Gastroesophageal sphincter (tissue), 4 donors: ENCODE measurements at regions not wholly inside any gene's neighbourhood (a gene's known extent, or its start where the extent isn't known, plus 50 kb on each side); places are given as distances from the start of the nearest gene placed in this dataset.
A peak's percentile ranks its signal among the peaks of the same experiment; 100 is the strongest.

ENCODE experiments used
- ATAC-seq: fragments of 150-250 bp; one replicate; pipeline ENCODE4 v1.9.1; 2016; ENCODE audit warnings: mild to moderate bottlenecking, moderate library complexity
- H3K27ac ChIP-seq, 4 donors: fragments of 200-600 bp; sonication (generic) in 3 of 4; 1 replicate in 3 of 4; 2 replicates in 1 of 4; pipeline ENCODE4 v1.5.1; 2016 to 2019
- H3K27me3 ChIP-seq: fragments of 200-600 bp; sonication (generic); one replicate; pipeline ENCODE4 v1.5.1; 2019
- H3K36me3 ChIP-seq, 2 donors: fragments of 200-600 bp; sonication (generic); one replicate each; pipeline ENCODE4 v1.5.1; 2019; ENCODE audit warnings: control low read depth in 1 of 2
- H3K4me1 ChIP-seq, 3 donors: fragments of 200-600 bp; sonication (generic); 1 replicate in 2 of 3; 2 replicates in 1 of 3; pipeline ENCODE4 v1.5.1; 2016 to 2019; ENCODE audit warnings: control low read depth in 2 of 3
- H3K4me3 ChIP-seq, 2 donors: fragments of 200-600 bp; sonication (generic); one replicate each; pipeline ENCODE4 v1.5.1; 2019; ENCODE audit warnings: mild to moderate bottlenecking in 1 of 2, moderate library complexity in 1 of 2
- H3K9me3 ChIP-seq, 3 donors: fragments of 200-600 bp; sonication (generic); one replicate each; pipeline ENCODE4 v1.5.1; 2017 to 2019; ENCODE audit warnings: control low read depth in 2 of 3
- EP300 ChIP-seq: sonication (generic); formaldehyde crosslinking; IDR thresholded peaks from one replicate; pipeline ENCODE4 v1.6.1; 2017; ENCODE audit warnings: antibody characterized with exemption, mild to moderate bottlenecking
- POLR2A ChIP-seq, 2 donors: fragments of 450-650 bp; IDR thresholded peaks; one replicate each; pipeline ENCODE4 v1.6.1; 2017; ENCODE audit warnings: antibody characterized with exemption in 2 of 2, mild to moderate bottlenecking in 2 of 2, moderate library complexity in 1 of 2
- POLR2AphosphoS5 ChIP-seq: sonication (generic); formaldehyde crosslinking; IDR thresholded peaks from one replicate; pipeline ENCODE4 v1.6.1; 2017; ENCODE audit warnings: antibody characterized with exemption
- WGBS, 2 donors: methylation state at CpG; one replicate each; pipeline ENCODE4 v1.1.5; 2018; ENCODE audit warnings: low coverage in 1 of 2; 5-methylcytosine and 5-hydroxymethylcytosine counted together
- TF ChIP-seq, protein P1 (sequence below), 4 experiments: fragments of 200-600 bp in 2 of 4; fragments of 450-650 bp in 2 of 4; sonication (generic) in 1 of 4; IDR thresholded peaks; one replicate each; pipeline ENCODE4 v1.5.1; 2017 to 2019; ENCODE audit warnings: antibody characterized with exemption in 4 of 4, mild to moderate bottlenecking in 2 of 4, moderate library complexity in 2 of 4

DNA sequence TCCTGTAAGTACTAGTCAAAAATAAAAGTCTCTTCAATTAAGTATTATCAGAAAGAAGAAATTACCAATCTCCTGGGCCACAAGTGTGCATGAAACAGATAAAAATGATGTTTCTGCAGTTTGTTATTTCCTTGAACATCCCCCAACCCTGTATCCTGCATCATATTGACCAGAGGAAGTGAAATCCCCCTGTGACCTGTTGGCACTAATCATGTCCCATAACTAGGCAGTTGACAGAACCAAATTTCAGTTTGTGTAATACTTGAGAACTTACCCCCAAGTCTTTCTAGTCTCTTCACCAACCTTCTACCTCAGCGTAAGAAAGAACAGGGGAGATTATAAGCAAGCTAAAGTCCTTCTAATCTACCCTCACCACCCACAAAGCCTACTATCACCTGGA, 368.2 kb upstream of the PDE4D start:
- H3K27ac ChIP-seq, result no peak overlapping the region
- ATAC-seq, result no peak
- H3K27me3 ChIP-seq, result no peaks in the 10 kb centered on the region

DNA sequence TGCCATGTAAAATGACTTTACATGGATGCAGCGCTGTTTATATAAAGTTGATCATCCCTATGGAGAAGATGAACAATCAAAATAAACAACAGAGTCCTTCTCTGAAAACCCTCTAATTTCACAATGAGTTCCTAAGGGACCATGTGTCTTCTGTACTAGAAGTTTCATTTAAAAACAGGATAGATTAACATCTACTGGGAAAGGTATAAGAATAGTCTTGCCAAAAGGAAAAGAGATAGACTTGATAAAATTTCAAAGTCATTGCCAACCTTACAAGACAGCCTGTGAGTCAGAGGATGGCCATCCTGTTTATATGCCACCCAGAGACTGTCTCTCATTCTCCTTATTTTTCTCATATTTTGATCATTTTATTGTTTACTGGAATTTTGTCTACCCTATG, 367.1 kb upstream of the PDE4D start:
- Histone ChIP-seq H3K27me3 (no peaks in the 10 kb centered on the region), H3K4me3 (no peak overlapping the region), H3K27ac (no peak overlapping the region), H3K36me3 (no peaks in the 10 kb centered on the region), H3K9me3 (no peaks in the 10 kb centered on the region), H3K4me1 (no peaks in the 10 kb centered on the region)
- TF ChIP-seq, protein P1, sequence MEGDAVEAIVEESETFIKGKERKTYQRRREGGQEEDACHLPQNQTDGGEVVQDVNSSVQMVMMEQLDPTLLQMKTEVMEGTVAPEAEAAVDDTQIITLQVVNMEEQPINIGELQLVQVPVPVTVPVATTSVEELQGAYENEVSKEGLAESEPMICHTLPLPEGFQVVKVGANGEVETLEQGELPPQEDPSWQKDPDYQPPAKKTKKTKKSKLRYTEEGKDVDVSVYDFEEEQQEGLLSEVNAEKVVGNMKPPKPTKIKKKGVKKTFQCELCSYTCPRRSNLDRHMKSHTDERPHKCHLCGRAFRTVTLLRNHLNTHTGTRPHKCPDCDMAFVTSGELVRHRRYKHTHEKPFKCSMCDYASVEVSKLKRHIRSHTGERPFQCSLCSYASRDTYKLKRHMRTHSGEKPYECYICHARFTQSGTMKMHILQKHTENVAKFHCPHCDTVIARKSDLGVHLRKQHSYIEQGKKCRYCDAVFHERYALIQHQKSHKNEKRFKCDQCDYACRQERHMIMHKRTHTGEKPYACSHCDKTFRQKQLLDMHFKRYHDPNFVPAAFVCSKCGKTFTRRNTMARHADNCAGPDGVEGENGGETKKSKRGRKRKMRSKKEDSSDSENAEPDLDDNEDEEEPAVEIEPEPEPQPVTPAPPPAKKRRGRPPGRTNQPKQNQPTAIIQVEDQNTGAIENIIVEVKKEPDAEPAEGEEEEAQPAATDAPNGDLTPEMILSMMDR (IDR thresholded peaks at IDR 0.05), result no peak
- TF ChIP-seq POLR2AphosphoS5 (no peak), EP300 (no peak), POLR2A (IDR thresholded peaks at IDR 0.05) (no peak)
- no peak for ATAC-seq
- WGBS, 2 donors, result 90 to 100% methylated on average over 1 of the region's 1 CpG

More for the DNA sequence above, 368.2 kb upstream of the PDE4D start:
- no peak for TF ChIP-seq EP300
- TF ChIP-seq, protein P1 (IDR thresholded peaks at IDR 0.05), result no peak
- TF ChIP-seq POLR2AphosphoS5, result no peak
- TF ChIP-seq POLR2A (IDR thresholded peaks at IDR 0.05), result no peak
- no peak overlapping the region for H3K4me3 ChIP-seq
- H3K4me1 ChIP-seq, result no peaks in the 10 kb centered on the region
- H3K9me3 ChIP-seq, result no peaks in the 10 kb centered on the region
- 100% methylated on average over 1 of the region's 1 CpG for WGBS, 2 donors
- H3K36me3 ChIP-seq, result no peaks in the 10 kb centered on the region

DNA sequence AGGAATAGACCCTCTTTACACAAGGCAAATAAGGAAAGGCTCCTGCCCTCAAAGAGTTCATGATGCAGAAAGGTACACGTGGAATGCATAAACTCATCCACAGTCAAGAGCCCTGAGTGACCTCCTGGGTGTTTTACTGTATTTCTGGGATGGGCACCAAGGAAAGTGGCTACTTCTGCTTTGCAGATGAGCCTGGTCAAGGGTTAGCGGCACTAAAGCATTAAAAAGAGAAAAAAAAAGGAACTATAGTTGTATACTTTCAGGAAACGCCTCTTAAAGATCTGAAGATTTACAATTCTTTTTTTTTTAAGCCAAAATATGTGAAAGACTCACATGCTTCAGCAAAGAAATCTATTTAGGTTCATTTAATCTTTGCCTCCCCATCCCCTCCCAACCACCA, 366.2 kb upstream of the PDE4D start:
- WGBS, 2 donors, result 71 to 75% methylated on average over 3 of the region's 3 CpGs
- peak; percentile 41 for ATAC-seq

DNA sequence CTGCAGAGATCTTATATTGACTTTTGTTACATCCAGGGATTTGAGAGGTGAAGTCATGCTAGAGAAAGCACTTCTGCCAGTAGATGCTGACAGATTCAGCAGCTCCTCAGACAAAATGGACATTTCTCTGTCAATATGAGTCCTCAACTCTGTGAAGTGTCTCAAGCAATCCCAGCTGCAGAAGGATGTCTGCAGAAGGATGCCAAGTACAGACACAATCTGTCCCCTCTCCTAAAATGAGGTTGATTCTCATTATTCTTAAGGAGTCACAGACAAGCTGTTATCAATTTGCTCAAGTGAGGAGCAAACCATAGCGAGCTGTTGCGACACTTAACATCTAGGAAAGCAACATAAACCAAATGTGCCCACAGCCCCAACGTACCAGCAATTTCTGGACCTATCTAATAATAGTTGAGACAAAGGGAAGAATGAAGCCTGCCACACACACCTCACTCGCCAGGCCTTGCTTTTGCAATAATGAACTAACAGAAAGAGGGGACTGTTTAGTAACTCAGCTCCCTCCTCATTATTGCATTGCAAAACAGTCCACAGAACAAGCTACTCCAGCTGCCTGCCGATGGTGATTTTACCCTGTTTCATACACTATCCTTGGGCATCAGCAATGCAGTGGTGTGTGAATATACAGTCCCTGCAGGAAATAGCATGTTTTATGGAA, 364.2 kb upstream of the PDE4D start:
- WGBS, 2 donors, result 69 to 76% methylated on average over 4 of the region's 5 CpGs
- no peak for TF ChIP-seq EP300
- TF ChIP-seq POLR2AphosphoS5, result no peak
- TF ChIP-seq, protein P1 (IDR thresholded peaks at IDR 0.05), result no peak
- no peak for TF ChIP-seq POLR2A (IDR thresholded peaks at IDR 0.05)
- H3K36me3 ChIP-seq, result no peaks in the 10 kb centered on the region
- H3K27ac ChIP-seq, result no peak overlapping the region
- no peaks in the 10 kb centered on the region for H3K9me3 ChIP-seq
- H3K27me3 ChIP-seq, result no peaks in the 10 kb centered on the region
- no peak overlapping the region for H3K4me3 ChIP-seq
- H3K4me1 ChIP-seq, result no peaks in the 10 kb centered on the region
- ATAC-seq, result no peak

More for the DNA sequence above, 366.2 kb upstream of the PDE4D start:
- Histone ChIP-seq H3K4me1 (no peaks in the 10 kb centered on the region), H3K27ac (no peak overlapping the region), H3K4me3 (no peak overlapping the region), H3K27me3 (no peaks in the 10 kb centered on the region), H3K36me3 (no peaks in the 10 kb centered on the region), H3K9me3 (no peaks in the 10 kb centered on the region)
- TF ChIP-seq, protein P1 (IDR thresholded peaks at IDR 0.05), result no peak
- TF ChIP-seq EP300, result no peak
- TF ChIP-seq POLR2A (IDR thresholded peaks at IDR 0.05), result no peak
- no peak for TF ChIP-seq POLR2AphosphoS5

DNA sequence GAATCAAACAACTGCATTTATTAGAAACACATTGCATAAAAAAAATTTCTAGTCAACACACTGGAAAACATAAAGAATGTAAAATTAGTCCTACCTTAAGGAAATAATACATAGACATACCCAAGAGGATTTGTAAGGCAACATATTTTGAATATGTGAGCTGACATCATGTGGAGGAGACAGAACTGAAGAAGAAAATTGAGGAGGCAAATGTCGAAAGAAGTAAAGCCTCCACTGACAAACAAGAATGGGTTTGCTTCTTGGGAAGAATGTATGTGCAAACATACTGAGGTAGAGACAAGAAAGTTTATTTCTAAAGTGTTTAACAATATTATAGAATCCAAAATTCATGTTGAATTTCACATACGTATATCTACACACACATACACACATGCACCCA, 363.0 kb upstream of the PDE4D start:
- H3K4me3 ChIP-seq, result no peak overlapping the region
- H3K27me3 ChIP-seq, result no peaks in the 10 kb centered on the region
- 79 to 100% methylated on average over 2 of the region's 2 CpGs for WGBS, 2 donors
- no peak for TF ChIP-seq POLR2A (IDR thresholded peaks at IDR 0.05)
- TF ChIP-seq, protein P1 (IDR thresholded peaks at IDR 0.05), result no peak
- H3K4me1 ChIP-seq, result no peaks in the 10 kb centered on the region
- no peaks in the 10 kb centered on the region for H3K9me3 ChIP-seq
- H3K27ac ChIP-seq, result no peak overlapping the region
- ATAC-seq, result no peak
- H3K36me3 ChIP-seq, result no peaks in the 10 kb centered on the region
